HG03442 (cell line): ENCODE measurements at regions not wholly inside any gene's neighbourhood (a gene's known extent, or its start where the extent isn't known, plus 50 kb on each side); places are given as distances from the start of the nearest gene placed in this dataset.

ENCODE experiments used
- ATAC-seq: cut with Tn5 transposase; IDR thresholded peaks from one replicate; pipeline ENCODE4 v1.9.1; 2021; ENCODE audit warnings: mild to moderate bottlenecking, moderate library complexity; ENCODE audit not compliant: unreplicated experiment

DNA sequence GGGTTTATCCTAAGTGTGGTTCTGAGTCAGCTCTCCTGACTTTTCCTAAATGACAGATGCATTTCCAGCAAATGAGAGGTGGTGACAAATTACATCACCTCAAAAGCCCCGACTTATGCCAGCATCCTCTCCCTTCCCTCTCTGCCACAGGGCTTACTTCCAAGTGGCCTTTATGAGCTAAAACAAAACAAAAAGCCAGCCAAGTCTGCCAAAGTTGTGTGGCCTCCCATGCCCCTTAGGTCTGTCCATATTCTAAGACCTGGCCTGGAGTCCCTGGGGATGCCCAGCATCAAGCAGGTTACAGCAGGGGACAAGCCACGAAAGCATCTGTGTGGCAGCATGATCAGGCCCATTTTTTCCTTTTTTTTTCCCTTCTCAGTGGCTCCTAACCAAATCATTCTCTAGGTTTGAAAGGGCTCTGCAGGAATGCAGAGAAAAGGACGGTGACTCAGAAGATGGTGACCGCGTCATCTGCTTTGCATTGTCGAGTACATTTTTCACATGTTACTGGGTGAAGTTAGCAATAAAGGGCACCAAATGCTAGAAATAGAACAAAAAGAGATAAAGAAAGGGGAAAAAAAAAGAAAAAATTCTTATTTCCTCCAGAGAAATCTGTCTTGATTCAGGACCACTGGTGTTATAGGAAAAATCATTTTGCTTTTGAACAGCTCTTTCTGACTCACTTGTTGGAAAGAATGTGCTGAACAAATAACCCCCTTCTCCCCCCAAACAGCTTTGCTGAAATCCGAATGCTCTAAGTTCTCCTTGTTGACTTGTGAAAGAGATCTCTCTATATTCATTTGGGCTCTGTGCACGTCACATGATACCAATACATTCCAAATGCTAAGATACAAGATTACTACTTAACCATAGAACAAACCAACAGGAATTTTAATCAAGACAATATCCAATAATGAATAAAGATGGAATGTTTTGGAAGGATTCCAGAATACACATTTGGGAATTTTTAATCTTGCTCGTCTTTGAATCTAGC, 178.7 kb downstream of the EN1 start:
- ATAC-seq, result no peak

DNA sequence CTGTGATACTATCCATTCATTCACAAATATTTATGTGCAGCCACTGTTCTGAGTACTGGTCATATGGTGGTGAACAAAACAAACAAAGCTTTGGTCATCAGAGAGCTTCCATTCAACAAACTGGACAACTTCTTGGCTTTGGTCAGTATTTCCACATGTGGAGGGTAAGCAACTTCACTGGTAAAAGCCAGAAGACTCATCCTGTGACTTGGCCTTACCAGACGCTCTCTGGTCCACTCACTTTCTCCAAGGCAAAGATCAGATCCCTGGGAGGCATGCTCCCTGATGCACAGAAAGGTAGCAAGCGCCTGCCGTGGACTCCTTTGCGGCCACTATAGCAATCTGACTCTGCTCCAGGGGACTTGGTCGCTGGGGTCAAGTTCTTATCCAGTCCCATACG, 179.5 kb downstream of the EN1 start:
- ATAC-seq, result no peak

DNA sequence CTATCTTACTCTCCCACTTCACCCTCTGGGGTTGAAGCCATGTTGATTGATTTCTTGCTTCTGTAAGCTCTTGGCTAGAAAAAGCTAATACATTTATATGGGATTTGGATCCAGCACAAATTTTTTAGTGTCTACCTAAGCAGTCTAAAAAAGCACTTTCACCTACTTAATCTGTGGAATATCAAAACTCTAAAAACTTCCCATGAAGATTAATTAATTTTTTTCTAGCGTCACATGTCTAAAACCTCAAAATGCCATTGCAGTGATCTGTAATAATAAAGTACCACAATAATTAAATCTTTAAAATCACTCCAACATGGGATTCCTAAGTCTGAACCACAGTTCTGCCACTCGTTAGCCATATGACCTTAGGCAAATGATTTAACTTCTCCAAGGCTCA, 180.1 kb downstream of the EN1 start:
- ATAC-seq, result no peak

DNA sequence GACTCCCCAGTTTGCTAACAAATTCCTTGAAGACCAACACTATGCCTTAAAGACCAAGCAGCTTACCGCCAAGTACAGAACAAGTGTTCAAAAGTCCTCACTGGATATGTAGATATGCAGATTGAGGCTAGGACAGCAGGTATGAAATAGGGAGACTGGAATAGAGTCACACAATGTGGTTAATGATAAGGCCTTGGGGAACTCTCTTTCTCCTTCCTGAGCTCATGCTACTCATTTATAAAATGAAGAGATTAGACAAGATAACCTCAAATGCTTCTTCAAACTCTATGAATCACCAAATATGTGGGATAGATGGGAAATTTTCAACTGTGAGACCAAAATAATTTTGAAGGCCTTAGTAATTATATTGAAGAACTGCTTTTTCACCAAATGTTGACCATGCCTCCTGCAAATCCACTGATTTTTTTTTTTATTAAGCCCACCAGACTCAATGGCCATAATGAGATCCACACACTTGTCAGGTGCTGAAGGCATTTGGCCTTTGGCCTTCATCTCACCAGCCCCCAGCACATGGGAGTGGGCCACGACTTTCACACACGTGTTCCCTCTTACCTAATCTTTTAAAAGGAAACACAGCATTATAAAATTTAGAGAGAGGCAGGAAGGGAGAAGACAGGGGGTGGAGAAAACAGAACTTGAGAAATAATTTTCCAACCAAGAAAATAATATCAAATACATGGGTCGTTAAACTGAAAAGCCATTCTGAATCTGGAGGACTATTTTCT, 181.5 kb downstream of the EN1 start:
- no peak for ATAC-seq

DNA sequence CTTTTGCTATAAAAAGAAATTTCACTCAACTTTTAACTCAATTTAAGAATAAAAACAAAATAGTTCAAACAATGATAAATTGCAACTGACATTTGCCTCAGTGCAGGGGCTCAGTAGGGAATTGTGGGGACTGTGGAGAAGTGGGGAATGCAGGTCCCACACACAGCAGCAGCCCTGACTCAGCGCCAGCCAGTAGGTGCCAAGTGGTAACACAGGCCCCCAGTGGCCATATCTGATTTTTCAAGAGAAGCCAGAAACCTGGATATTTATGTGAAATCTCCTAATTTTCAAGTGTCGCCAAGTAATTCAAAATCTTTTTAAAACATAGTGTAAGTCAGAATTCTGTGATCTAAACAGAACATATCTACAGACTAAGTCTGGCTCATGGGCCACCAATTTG, 186.3 kb downstream of the EN1 start:
- no peak for ATAC-seq

DNA sequence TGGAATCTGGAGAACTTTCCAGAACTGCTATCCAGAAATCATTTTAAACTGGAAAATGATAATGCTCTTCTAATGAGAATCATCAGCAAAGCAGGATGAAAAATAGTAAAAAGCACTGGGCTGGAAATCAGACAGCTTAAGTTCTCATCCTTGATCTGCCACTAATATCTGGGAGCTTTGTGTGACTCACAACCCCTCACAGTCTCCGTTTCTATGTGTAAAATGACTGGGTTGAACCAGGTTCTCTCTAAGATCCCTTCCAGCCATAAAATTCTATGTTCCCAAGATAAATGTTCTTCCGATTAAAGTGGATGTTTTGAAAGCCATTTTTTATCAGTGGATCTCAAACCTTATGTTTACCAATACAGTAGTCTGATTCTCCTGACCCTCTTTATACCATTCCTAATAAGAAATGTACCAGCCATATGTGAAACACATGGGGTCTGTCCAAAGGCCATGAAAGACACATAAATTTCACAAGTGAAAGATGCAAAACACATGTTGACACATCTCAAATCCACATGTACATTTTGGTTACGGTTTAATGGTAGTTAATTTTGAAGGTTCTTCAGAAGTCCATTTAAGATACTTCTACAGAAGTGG, 188.8 kb downstream of the EN1 start:
- no peak for ATAC-seq

DNA sequence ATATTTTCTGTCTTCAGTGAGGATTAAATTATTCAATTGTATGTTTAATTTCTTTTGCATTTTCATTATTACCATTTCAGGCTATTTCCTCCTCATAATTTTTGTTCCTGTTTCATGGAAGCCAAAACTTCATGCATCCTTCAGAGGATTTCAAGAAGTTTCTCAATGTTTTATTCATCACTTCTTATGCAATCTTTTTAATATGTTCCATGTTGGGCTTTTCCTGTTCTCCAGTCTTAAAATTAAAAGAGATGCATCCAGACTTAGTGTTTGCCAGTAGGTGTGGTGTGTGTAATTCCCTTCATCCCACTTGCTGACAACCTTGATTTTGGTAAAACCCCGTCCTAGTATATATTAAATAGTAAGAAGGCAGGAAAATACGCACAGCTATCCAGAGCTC, 190.0 kb downstream of the EN1 start:
- ATAC-seq, result no peak

DNA sequence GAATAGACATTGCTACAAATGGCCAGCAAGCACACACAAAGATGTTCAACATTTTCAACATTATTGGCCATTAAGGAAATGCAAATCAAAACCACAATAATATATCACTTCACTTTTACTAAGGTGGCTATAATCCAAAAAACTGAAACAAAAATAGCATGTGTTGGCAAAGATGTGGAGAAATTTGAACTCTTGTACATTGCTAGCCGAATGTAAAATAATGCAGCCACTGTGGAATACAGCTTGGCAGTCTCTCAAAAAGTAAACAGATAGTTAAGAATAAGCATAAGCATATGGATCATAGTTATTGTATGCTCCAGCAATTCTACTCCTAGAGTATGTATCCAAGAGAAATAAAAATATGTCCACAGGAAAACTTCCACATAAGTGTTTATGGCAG, 192.5 kb downstream of the EN1 start:
- no peak for ATAC-seq

DNA sequence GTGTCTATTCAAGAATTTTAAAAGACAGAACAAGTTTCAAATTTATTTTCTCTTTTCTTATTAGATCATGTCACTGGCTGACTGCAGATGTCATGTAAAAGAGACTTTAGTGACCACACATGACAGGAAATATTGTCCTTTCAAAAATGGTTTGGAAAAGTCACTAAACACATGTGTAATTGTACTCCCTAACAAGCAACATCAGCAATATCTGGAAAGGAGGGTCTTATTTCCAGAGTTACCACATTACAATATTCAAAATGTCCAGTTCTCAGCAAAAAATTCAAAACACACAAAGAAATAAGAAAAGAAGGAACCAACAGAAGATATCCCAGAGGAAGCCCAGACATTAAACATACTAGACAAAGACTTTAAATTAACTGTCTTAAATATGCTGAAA, 197.1 kb downstream of the EN1 start:
- ATAC-seq, result no peak

DNA sequence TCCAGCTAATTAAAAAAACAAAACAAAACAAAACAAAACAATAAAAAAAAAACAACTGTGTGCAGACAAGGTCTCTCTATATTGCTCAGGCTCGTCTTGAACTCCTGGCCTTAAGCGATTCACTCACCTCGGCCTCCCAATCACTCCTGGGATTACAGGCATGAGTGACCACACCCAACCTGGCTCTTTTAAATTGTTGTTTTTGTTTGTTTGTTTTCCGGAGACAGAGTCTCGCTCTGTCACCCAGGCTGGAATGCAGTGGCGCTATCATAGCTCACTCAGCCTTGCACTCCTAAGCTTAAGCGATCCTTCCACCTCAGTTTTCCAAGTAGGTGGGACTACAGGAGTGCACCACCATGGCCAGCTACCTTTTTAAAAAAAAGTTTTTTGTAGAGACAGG, 201.6 kb downstream of the EN1 start:
- ATAC-seq, result no peak

DNA sequence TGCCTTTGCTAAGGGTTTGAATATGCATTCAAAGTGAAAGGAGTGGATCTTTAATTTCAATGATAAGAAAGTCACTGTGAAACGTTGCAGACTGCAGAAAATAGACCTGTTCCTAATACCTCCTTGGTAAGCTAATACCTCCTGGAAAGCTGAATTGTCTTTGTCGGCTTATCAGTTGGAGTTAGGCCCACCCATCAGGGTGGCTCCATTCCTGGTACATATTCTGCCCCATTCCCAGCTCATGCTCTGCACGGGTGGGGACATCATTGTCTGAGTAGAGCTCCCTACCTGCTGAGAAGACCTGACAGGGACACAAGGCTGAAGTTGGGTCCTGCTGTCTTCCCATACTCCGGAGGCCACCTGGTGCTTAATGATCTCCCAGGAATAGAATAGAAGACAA, 203.3 kb downstream of the EN1 start:
- no peak for ATAC-seq

DNA sequence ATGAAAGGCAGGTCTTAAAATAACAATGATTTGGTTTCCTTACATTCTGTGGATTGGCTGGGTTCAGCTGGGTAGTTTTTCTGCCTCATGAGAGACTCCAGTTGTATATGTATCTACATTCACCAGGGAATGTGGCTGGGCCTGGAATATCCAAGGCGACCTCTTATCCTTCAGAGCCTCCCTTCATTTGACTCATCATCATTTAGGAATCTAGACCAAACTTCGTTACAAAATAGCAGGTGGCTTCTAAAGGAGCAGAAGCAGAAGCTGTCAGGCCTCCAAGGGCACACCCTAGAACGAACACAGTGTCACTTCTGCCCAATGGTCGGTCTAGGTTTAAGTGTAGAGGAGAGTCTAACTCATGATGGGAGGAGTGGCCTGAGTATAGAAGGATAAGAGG, 204.2 kb downstream of the EN1 start:
- ATAC-seq, result no peak

DNA sequence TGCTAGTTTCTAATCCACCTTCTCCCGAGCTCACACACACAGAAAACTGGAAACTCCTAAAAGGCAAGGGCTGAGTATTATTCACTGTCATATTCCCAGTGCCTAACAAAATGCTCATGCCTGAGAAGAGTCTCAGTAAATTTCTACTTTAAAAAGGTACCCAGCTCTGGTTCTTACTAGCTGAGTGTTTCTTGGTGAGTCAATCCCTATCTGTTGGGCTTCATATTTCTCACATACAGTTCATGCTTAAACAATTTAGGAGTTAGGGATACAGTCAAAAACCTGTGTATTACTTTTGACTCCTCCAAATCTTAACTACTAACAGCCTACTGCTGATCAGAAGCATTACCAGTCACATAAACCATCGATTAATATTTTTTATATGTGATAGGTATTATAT, 204.9 kb downstream of the EN1 start:
- no peak for ATAC-seq

DNA sequence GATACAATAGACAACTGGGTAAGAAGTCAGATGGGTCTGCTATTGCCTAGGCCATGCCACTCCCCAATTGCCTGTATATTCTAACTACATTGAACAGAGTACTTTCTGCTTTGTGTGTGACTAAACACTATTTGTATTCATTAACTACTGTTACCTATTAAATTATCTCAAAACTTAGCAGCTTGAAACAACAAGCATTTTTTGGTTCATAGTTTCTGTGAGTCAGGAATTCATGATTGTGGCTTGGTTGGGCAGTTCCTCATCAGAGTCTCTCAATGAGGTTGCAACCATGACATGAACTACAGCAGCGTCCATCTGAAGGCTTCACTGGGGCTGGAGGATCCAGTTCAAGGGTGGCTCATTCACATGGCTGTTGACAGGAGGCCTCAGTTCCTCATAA, 205.7 kb downstream of the EN1 start:
- ATAC-seq, result no peak

DNA sequence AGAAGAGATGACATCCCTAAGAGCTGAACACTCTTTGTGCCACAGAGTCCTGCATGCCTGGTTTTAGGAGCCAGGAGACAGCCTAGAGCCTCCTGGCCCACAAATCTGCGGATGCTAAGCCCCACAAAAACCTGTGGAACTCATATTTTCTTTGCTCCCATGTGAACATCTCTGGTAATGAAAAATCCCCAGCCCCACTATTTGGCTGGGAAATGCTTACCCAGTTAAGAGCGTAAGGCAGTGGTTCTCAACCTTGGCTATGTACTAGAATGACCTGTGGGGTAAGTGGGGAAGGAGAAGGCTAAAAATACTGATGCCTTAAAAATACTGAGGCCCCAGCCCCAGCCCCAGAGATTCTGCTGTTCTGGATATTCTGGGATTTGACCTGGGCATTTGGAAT, 208.1 kb downstream of the EN1 start:
- no peak for ATAC-seq

DNA sequence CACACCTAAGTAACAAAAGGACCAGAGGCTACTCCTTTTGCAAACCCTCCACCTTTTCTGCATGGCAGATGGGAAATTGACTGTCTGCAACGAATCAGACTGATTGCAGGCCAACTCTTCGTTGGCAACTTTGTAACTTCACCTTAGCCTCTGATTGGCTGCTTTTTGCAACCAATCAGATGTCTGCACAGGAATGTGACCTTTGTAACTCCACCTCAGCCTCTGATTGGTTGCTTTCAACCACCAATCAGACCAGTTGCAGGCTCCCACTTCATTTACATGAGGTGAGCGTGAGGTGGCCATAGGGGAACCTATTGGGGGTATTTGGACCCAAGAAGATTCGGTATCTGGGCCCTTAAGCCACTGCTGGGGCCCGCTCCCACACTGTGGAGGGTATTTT, 209.0 kb downstream of the EN1 start:
- ATAC-seq, result no peak

DNA sequence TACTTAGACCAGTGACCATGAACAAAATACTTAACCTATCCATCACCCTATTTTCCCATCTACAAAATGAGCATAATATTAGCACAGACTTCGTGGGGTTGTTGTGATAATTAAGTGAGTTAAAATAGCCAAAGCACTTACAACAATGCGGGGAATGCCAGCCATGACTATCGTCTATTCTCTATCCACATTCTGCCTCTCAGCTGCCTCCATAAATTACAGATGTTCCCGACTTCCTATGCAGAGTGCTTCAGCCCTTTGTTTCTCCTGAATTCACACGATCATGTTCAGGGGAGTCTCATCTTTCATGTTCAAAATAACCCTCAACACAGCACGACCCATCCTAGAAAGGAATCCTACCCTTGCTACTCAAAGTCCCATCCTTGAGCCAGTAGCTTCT, 211.6 kb downstream of the EN1 start:
- ATAC-seq, result no peak

DNA sequence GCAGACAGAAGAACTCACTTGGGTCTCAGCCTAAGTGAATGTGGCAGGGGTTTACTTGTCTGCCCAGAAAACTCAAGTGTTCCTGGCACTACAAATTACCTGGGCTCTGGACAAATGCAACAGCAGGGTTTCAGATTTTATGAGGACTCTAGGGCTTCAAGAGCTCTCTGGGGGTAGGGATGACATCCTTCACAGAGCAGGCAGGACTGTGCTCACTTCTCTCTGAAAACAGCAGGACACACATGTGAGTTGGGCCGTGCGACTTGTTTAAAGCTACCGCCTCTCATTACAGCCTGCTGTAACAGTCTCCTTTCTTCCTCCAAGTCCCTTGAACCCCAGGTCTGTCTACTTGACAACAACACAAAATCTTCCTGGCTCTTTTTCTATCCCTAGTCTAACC, 212.6 kb downstream of the EN1 start:
- ATAC-seq, result no peak

DNA sequence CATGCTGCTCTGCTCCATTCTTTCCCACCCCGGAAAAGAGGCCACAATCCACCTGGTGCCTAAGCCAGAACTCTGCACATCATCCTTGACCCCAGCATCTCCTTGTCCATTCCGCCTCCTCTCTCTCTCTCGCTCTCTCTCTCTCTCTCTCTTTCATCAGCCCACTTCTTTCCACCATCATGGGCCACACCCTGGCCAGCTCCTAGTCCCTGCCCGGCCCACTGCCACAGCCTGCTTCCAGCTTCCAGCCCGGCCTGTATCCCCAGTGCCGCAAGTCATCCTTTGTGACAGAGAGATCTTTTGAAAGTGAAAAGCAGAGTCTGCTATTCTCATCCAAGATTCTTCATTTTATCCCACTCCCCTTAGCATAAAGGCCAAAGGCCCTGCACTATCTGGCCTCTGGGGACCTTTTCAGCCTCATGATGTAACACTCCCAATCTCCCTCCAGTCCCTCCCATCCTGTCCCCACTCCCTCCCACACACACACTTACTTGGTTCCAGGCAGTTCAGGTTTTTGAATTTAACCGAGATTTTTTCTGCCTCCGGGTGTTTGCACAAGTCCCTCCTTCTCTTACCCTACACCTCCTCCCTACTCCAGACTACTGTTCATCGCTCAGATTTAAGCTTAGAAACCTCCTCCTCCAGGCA, 214.0 kb downstream of the EN1 start:
- no peak for ATAC-seq

DNA sequence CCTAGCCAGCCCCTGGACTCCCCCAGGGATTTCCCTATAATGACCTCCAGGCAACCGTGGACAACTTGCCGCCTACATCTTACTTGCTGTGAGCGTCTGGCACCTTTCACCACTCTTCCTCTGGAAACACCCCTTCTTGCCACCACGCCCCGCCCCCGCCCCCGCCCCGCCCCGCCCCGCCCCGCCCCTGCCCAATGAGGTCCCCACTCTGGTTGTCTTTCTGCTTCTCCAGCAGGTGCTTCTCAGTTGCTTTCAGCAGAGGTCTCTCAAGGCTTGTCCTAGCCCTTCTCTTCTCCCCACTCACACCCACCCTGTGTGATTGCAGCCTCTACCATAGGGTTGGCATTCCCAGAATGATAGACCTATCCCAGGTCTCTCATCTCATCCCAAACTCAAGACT, 214.5 kb downstream of the EN1 start:
- ATAC-seq, result no peak

DNA sequence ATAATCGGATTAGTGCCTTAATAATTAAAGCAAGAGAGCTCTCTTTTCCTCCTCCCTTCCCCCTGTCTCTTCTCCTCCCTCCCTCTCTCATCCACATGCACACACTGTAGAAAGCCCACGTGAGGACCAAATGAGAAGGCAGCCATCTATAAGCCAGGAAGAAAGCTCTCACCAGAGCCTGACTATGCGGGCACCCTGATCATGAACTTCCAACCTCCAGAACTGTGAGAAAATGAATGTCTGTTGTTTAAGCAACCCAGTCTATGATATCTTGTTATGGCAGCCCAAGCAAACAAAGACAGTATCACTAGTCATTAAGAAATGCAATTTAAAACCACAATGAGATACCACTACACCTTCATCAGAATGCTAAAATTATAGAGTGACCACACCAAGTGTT, 220.3 kb downstream of the EN1 start:
- ATAC-seq, result no peak
